GM18517 (cell line): ENCODE measurements at regions not wholly inside any gene's neighbourhood (a gene's known extent, or its start where the extent isn't known, plus 50 kb on each side); places are given as distances from the start of the nearest gene placed in this dataset.

Experiments used
- ATAC-seq: cut with Tn5 transposase; IDR thresholded peaks from one replicate; pipeline ENCODE4 v1.9.1; 2021; ENCODE audit warnings: mild to moderate bottlenecking, moderate library complexity; ENCODE audit not compliant: unreplicated experiment

- ATAC-seq, result no peak
Observed at GRCh38 chr9:107198718-107199117, 84.4 kb upstream of the RAD23B start.

DNA sequence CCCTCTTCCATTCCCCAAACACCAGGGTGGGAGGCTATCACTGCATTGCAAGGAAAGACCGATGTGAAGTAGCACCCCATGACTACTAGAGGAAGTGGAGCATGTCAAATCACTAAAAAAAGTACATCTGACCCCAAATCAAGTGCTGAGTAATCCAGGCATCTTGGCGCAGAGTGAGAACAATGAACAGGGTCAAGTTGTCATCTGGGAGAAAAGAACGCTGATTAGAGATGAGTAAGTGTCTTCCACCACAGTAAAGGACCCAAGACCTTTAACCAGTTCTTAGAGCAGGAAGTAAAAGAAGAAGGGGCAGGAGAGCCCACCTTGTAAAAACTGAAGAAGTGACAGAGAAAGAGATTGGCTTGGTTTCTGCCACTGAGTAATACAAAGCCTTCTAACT is 75.0 kb upstream of the RAD23B start:
- ATAC-seq, result no peak

- no peak for ATAC-seq
Observed at GRCh38 chr9:107210775-107211174, 72.3 kb upstream of the RAD23B start.

- ATAC-seq, result no peak
Observed at GRCh38 chr9:107211284-107211923, 71.7 kb upstream of the RAD23B start.

DNA sequence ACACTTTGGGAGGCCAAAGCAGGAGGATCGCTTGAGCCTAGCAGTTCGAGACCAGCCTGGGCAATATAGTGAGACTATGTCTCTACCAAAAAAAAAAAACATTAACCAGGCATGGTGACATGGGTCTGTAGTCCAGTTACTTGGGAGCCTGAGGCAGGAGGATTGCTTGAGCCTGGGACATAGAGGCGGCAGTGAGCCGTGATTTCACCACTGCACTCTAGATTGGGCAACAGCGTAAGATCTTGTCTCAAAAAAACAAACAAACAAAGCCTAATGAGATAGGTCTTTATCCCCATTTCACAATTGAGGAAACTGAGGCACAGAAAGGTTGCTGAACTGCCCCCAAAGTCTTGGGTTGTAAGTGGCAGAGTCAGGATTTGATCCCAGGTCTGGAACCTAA is 70.5 kb upstream of the RAD23B start:
- no peak for ATAC-seq

GRCh38 chr9:107213080-107213479 is 70.0 kb upstream of the RAD23B start:
- ATAC-seq, result no peak

GRCh38 chr9:107213561-107214028 is 69.5 kb upstream of the RAD23B start:
- ATAC-seq, result peak; percentile 75

DNA sequence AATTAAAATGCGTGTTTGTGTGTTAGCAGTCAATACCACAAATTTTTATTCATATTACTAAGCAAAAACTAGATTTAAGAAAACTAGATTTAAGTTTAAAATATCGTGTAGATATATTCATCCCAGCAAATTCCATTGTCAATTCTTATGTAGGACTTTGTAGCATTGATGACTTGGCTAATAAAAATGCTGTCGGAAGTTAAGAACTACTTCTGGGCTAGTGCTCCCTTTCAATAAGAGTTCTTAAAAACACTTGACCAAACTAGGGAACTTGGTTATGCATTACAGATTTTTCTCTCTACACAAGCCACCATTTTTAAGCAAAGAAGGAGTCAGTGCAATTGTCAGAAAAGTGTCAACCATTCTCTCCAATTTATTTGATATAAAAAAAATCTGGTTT is 68.7 kb upstream of the RAD23B start:
- no peak for ATAC-seq

DNA sequence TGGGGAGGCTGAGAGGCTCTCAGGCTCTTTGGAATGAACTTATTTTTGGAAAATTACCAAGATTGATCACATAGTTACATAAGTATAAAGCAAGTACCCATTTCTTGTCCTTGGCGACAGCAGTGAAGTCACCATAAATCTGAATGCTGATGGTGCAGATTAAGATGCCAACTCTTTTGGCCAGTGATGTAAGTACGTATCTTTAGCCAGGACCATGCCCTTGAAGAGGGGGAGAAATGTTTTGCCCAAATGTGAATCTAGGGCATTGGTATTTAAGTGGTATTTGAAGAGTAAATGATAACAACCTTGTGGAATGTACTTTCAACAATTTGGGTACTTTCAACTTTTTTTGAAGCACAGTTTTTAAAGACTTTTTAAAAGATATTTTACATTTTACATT is 68.2 kb upstream of the RAD23B start:
- no peak for ATAC-seq

GRCh38 chr9:107215381-107215780 is 67.7 kb upstream of the RAD23B start:
- ATAC-seq, result no peak

GRCh38 chr9:107216329-107216728 is 66.8 kb upstream of the RAD23B start:
- no peak for ATAC-seq

GRCh38 chr9:107218829-107219485 is 64.1 kb upstream of the RAD23B start:
- peak; percentile 84 for ATAC-seq

DNA sequence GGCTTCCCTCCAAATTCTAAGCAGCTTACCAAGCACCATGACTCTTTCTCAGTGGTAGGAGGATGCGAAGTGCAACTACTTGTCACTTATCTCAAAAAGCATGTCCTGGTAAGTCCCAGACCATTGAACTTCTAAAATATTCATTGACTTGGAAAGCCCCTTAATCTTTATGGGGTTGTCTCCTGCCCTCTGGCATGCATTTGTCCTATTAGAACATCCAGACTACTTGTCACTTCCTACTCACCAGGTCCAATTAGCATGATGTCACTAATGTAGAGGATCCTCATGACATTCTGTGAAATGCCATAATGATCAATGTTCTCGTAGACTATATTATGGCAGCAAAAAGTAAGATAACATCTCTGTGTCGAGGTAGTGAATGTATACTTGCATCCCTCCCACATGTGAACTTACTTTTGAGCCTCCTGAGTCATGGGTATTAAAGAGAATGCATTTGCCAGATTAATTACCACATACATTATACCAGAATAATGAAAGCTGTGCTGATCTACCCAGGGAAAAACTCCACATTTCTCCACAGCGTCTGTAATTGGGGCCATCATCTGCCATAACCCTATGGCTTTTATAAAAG is 63.5 kb upstream of the RAD23B start:
- peak; percentile 47 for ATAC-seq

DNA sequence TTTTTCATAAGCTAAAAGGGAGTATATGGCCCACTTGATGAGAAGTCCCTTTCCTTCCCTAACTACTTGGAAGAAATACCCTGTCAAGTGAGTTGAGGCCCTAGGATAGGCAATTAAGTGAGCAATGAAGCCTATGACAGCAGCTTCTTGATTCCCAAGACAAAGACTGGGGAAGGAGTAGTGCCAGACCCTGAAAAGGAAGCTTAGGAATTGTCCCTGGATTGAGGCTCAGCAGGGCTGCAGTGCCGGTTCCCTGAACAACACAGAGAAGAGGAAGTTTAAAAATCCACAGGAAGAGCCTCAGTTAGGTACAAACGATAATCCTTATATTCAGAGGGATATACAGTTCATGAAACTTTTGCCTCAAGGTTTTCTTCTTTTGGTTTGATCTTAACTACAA is 61.8 kb upstream of the RAD23B start:
- no peak for ATAC-seq

DNA sequence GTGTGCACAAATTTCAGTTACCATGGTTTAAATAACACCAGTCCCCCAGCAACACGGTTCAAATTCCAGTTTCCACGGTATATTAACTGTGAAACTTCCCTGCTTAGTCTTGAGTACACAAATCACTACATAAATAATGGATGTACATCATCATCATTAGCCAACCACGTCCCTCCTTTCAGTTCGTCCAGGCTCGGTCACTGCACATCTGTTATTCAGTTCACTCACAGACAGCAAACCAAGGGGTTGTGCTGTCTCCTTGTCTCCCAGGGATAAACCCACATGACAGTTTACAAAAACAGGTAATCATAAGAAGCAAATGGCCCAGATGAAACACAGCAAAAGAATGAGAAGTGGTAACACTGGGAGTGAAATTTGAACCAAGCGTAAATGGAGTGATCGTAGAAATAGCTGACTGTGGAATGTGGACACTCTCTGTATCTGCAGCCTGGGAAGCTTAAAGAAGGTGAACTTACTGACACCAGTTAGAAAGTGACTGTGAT is 61.0 kb upstream of the RAD23B start:
- no peak for ATAC-seq

GRCh38 chr9:107223381-107223780 is 59.7 kb upstream of the RAD23B start:
- ATAC-seq, result no peak

- ATAC-seq, result no peak
Observed at GRCh38 chr9:107224252-107224651, 58.8 kb upstream of the RAD23B start.

GRCh38 chr9:107226421-107226820 is 56.7 kb upstream of the RAD23B start:
- no peak for ATAC-seq

- ATAC-seq, result no peak
Observed at GRCh38 chr9:107227774-107228173, 55.3 kb upstream of the RAD23B start.

DNA sequence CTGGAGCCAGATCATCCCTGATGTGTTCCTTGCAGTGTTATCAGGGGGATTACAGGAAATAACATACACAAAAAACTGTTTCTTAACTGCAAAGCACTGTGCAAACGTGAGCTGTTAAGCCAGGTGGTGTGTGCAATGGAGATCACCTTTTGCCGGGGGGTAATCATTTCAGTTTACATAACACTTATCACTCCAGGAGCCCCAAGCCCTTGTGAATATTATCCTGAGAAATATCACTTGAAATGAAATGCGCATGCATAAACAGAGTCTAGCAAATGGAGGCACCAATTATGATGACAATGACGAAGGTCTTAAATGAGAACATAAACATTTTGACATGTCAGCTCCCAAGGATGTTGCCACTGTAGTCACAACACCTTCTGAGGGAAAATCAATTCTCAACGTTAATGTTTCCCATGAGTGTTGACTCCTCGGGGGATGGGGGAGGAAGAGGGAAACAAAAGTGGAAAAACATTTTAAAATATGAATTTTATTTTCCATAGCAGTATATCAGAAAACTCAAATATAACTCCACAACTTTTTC is 54.5 kb upstream of the RAD23B start:
- ATAC-seq, result no peak

DNA sequence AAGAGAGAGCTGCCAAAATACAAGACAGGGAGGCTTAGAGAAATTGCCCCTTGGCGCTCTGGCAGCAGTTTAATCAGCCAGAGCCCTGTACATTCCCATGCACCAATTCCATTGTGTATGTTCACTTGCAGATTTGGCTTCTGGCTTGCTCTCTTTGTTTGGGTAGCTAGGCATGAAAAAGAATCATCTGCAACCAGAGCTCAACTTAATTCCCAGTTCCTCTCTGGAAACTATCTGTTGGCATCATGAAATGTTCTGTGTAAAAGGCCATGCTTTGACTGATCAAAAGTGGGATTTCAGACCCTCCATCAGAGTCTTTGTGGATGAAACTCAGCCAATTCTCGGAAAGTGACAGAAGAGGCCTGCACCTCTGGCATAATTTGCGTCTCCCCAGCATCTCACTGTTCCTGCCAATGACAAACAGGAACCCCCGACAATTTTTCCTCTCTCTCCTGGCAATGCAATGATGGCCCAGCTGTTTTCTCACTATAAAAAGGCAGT is 53.8 kb upstream of the RAD23B start:
- ATAC-seq, result no peak
